NCI-H1092 treated with DMSO at 0.1 percent for 48 hours (cell line): ENCODE measurements at regions not wholly inside any gene's neighbourhood (a gene's known extent, or its start where the extent isn't known, plus 50 kb on each side); places are given as distances from the start of the nearest gene placed in this dataset.
"Not testable (repeated sequence)": the region's sequence is repeated elsewhere in the genome, so short reads cannot be mapped to it uniquely, and the experiment has no call there.

ENCODE experiments used
- DNase-seq: peaks from one replicate; lab custom pipeline; 2025; lab: John Stamatoyannopoulos, UW

GRCh38 chr13:65155861-65156260 is 2074.3 kb downstream of the PCDH9 start:
- no peak for DNase-seq

- DNase-seq: no peak
Observed at GRCh38 chr13:65154661-65155447, 2075.3 kb downstream of the PCDH9 start.

- DNase-seq: no peak
Observed at GRCh38 chr13:65149687-65150086, 2080.4 kb downstream of the PCDH9 start.

- DNase-seq: no peak
Observed at GRCh38 chr13:65143920-65144319, 2086.2 kb downstream of the PCDH9 start.

- DNase-seq: no peak
Observed at GRCh38 chr13:65133094-65133493, 2097.0 kb downstream of the PCDH9 start.

GRCh38 chr13:65125236-65125635 is 2104.9 kb downstream of the PCDH9 start:
- DNase-seq: no peak

GRCh38 chr13:65112531-65112941 is 2117.6 kb downstream of the PCDH9 start:
- DNase-seq: no peak

- no peak for DNase-seq
Observed at GRCh38 chr13:65112123-65112522, 2118.0 kb downstream of the PCDH9 start.

- no peak for DNase-seq
Observed at GRCh38 chr13:65111223-65111622, 2118.9 kb downstream of the PCDH9 start.

GRCh38 chr13:65104436-65104835 is 2125.7 kb downstream of the PCDH9 start:
- not testable (repeated sequence) for DNase-seq

GRCh38 chr13:65103351-65103750 is 2126.8 kb downstream of the PCDH9 start:
- DNase-seq: no peak

- no peak for DNase-seq
Observed at GRCh38 chr13:65095161-65096082, 2134.7 kb downstream of the PCDH9 start.

- DNase-seq: no peak
Observed at GRCh38 chr13:65093357-65093756, 2136.8 kb downstream of the PCDH9 start.

GRCh38 chr13:65091031-65091430 is 2139.1 kb downstream of the PCDH9 start:
- DNase-seq: no peak

GRCh38 chr13:65090186-65090585 is 2139.9 kb downstream of the PCDH9 start:
- DNase-seq: no peak

- no peak for DNase-seq
Observed at GRCh38 chr13:65088906-65089305, 2141.2 kb downstream of the PCDH9 start.

- no peak for DNase-seq
Observed at GRCh38 chr13:65085977-65086376, 2144.2 kb downstream of the PCDH9 start.

GRCh38 chr13:65074248-65074647 is 2155.9 kb downstream of the PCDH9 start:
- DNase-seq: no peak

- DNase-seq: no peak
Observed at GRCh38 chr13:65064967-65065366, 2165.2 kb downstream of the PCDH9 start.

- DNase-seq: no peak
Observed at GRCh38 chr13:65063753-65064152, 2166.4 kb downstream of the PCDH9 start.

- DNase-seq: no peak
Observed at GRCh38 chr13:65057986-65058385, 2172.2 kb downstream of the PCDH9 start.

GRCh38 chr13:65054277-65054676 is 2175.9 kb downstream of the PCDH9 start:
- DNase-seq: no peak

- DNase-seq: no peak
Observed at GRCh38 chr13:65036999-65037398, 2193.1 kb downstream of the PCDH9 start.
